GM12878 (cell line): ENCODE measurements at regions not wholly inside any gene's neighbourhood (a gene's known extent, or its start where the extent isn't known, plus 50 kb on each side); places are given as distances from the start of the nearest gene placed in this dataset.
"Not testable (repeated sequence)": the region's sequence is repeated elsewhere in the genome, so short reads cannot be mapped to it uniquely, and the experiment has no call there.

ENCODE experiments used
- ATAC-seq: fragments of 200-7000 bp; cut with Tn5 transposase; 3 replicates; pipeline ENCODE4 v1.9.1; 2020; ENCODE audit warnings: mild to moderate bottlenecking, moderate library complexity
- BruUV-seq: library from RNA; stranded (reverse); fragments of 400-500 nt; replicated peaks from 2 replicates; lab custom pipeline; 2021; lab: Mats Ljungman, UMichigan
- CTCF ChIA-PET: fragments of 300-600 bp; sonication (Branson Sonifier 250); formaldehyde crosslinking; extraction: SDS; loops from one replicate; lab custom pipeline; 2021; ENCODE audit warnings: inconsistent platforms; lab: Yijun Ruan, JAX
- POLR2A ChIA-PET: fragments of 350-600 bp; formaldehyde crosslinking; extraction: SDS; loops from one replicate; lab custom pipeline; 2021; ENCODE audit warnings: inconsistent platforms; lab: Charles Lee
- RAD21 ChIA-PET: fragments of 300-600 bp; sonication (Branson Sonifier 250); formaldehyde crosslinking; loops from one replicate; lab custom pipeline; 2023; ENCODE audit warnings: antibody characterized with exemption; ENCODE audit not compliant: unreplicated experiment; lab: Charles Lee
- SMC1A ChIA-PET: fragments of 300-600 bp; sonication (Branson Sonifier 250); formaldehyde crosslinking; loops from one replicate; lab custom pipeline; 2023; ENCODE audit not compliant: unreplicated experiment, uncharacterized antibody; lab: Charles Lee
- DNase-seq: peaks from one replicate; pipeline ENCODE4 v3.0.0-alpha.2; 2011; ENCODE audit warnings: low read depth, low spot score
- FAIRE-seq: peaks from 3 replicates; lab custom pipeline; 2011; peaks lifted over from hg19 to GRCh38; lab: Jason Lieb, UNC
- H2AFZ ChIP-seq: 2 replicates; pipeline ENCODE4 v1.6.0; 2011; ENCODE audit warnings: low read depth, low read length, control low read depth; ENCODE audit not compliant: control insufficient read depth
- H3K27ac ChIP-seq: 2 replicates; pipeline ENCODE4 v1.5.1; 2011; ENCODE audit warnings: control low read depth; ENCODE audit not compliant: control insufficient read depth, insufficient read depth
- H3K27me3 ChIP-seq, 2 experiments: replicated peaks in 1 of 2; 2 replicates each; pipeline versions ENCODE4 v1.6.0 to v1.6.1; 2011; ENCODE audit warnings: low read length in 1 of 2; ENCODE audit not compliant: control insufficient read depth in 2 of 2, insufficient read depth in 2 of 2
- H3K36me3 ChIP-seq, 2 experiments: 2 replicates each; pipeline ENCODE4 v1.5.1; 2011; ENCODE audit warnings: low read length in 1 of 2; ENCODE audit not compliant: control insufficient read depth in 2 of 2, insufficient read depth in 2 of 2
- H3K4me1 ChIP-seq: 2 replicates; pipeline ENCODE4 v1.6.1; 2011; ENCODE audit warnings: mild to moderate bottlenecking, low read length, moderate library complexity, mixed read lengths; ENCODE audit not compliant: control insufficient read depth, insufficient read depth
- H3K4me2 ChIP-seq: 2 replicates; pipeline ENCODE4 v1.6.0; 2011; ENCODE audit warnings: control low read depth; ENCODE audit not compliant: control insufficient read depth, insufficient read depth
- H3K4me3 ChIP-seq: fragments of 200-600 bp; sonication (generic); 2 replicates; pipeline ENCODE4 v1.5.1; 2016
- H3K79me2 ChIP-seq: 2 replicates; pipeline ENCODE4 v1.6.0; 2011; ENCODE audit warnings: low read length; ENCODE audit not compliant: control insufficient read depth, insufficient read depth
- H3K9ac ChIP-seq: 2 replicates; pipeline ENCODE4 v1.8.0; 2011; ENCODE audit warnings: low read length, control low read depth, mixed read lengths; ENCODE audit not compliant: control insufficient read depth, insufficient read depth
- H3K9me3 ChIP-seq: replicated peaks from 3 replicates; pipeline ENCODE4 v1.5.1; 2011; ENCODE audit warnings: mild to moderate bottlenecking, low read length; ENCODE audit not compliant: control insufficient read depth, insufficient read depth
- H4K20me1 ChIP-seq: 2 replicates; pipeline ENCODE4 v1.6.0; 2011; ENCODE audit not compliant: control insufficient read depth, insufficient read depth
- BACH1 ChIP-seq: fragments of 450-650 bp; IDR thresholded peaks from 2 replicates; pipeline ENCODE4 v1.6.1; 2017; ENCODE audit warnings: mild to moderate bottlenecking, borderline replicate concordance
- ESRRA ChIP-seq: IDR thresholded peaks from 2 replicates; pipeline ENCODE4 v1.6.1; 2012; ENCODE audit warnings: mild to moderate bottlenecking, low read length, improper control_type of control experiment
- HDAC2 ChIP-seq: fragments of 200-600 bp; sonication (generic); IDR thresholded peaks from 2 replicates; pipeline ENCODE4 v1.6.1; 2017
- IKZF2 ChIP-seq, 2 experiments: fragments of 450-650 bp; IDR thresholded peaks; 2 replicates each; pipeline ENCODE4 v1.6.1; 2017; ENCODE audit warnings: mild to moderate bottlenecking in 2 of 2, moderate library complexity in 2 of 2
- NBN ChIP-seq: fragments of 450-650 bp; IDR thresholded peaks from 2 replicates; pipeline ENCODE4 v1.6.1; 2016
- NR2C1 ChIP-seq: fragments of 450-650 bp; IDR thresholded peaks from 2 replicates; pipeline ENCODE4 v1.6.1; 2017; ENCODE audit warnings: antibody characterized with exemption, mild to moderate bottlenecking, moderate library complexity
- PAX5 ChIP-seq: IDR thresholded peaks from 2 replicates; pipeline ENCODE4 v1.6.1; 2011; ENCODE audit warnings: low read depth, low read length, borderline replicate concordance
- PAX8 ChIP-seq: fragments of 450-650 bp; IDR thresholded peaks from 2 replicates; pipeline ENCODE4 v1.6.1; 2017; ENCODE audit warnings: mild to moderate bottlenecking, moderate library complexity
- POU2F2 ChIP-seq: IDR thresholded peaks from 3 replicates; pipeline ENCODE4 v1.6.1; 2011; ENCODE audit warnings: low read depth, mild to moderate bottlenecking, low read length, borderline replicate concordance
- REST ChIP-seq: IDR thresholded peaks from 2 replicates; pipeline ENCODE4 v1.6.1; 2012; ENCODE audit warnings: mild to moderate bottlenecking, low read depth, low read length
- RFX5 ChIP-seq: IDR thresholded peaks from 2 replicates; pipeline ENCODE4 v1.6.1; 2011; ENCODE audit warnings: low read depth, low read length, improper control_type of control experiment
- SUZ12 ChIP-seq: fragments of 200-600 bp; sonication (generic); IDR thresholded peaks from one replicate; pipeline ENCODE4 v1.6.1; 2018; ENCODE audit warnings: antibody characterized with exemption, mild to moderate bottlenecking; ENCODE audit not compliant: unreplicated experiment
- TAF1 ChIP-seq: IDR thresholded peaks from 2 replicates; pipeline ENCODE4 v1.6.1; 2011; ENCODE audit warnings: mild to moderate bottlenecking, low read depth, low read length, borderline replicate concordance
- WGBS: methylation state at CpG from one replicate; pipeline ENCODE4 v1.1.6; 2016; ENCODE audit warnings: low lambda C conversion rate; ENCODE audit not compliant: insufficient replicate concordance, insufficient coverage; ENCODE audit errors: missing lambda C conversion rate; 5-methylcytosine and 5-hydroxymethylcytosine counted together
- in situ Hi-C: fragments of 300-500 bp; cut with MboI; formaldehyde crosslinking; loops from 9 replicates; pipeline ENCODE4 v1.14.3; 2018; ENCODE audit warnings: mixed read lengths
- intact Hi-C: fragments of 100-400 bp; cut with micrococcal nuclease; formaldehyde crosslinking; loops from one replicate; pipeline ENCODE4 v1.14.2; 2022; ENCODE audit not compliant: unreplicated experiment

GRCh38 chr15:83335542-83335941 is 51.1 kb upstream of the BNC1 start:
- H3K27me3 ChIP-seq, H2AFZ ChIP-seq, H3K79me2 ChIP-seq, RAD21 ChIA-PET, in situ Hi-C loops, H3K9me3 ChIP-seq, SMC1A ChIA-PET, H4K20me1 ChIP-seq, DNase-seq, H3K36me3 ChIP-seq, H3K4me1 ChIP-seq, H3K9ac ChIP-seq, intact Hi-C loops, ATAC-seq, BruUV-seq, H3K4me3 ChIP-seq, H3K27ac ChIP-seq, CTCF ChIA-PET, FAIRE-seq, POLR2A ChIA-PET, H3K4me2 ChIP-seq: not testable (repeated sequence)
- WGBS = no CpG with 5 or more reads among the region's 1 CpG

GRCh38 chr15:83339396-83339795 is 54.9 kb upstream of the BNC1 start:
- SMC1A ChIA-PET = no interaction called here
- BruUV-seq = no TSS peak
- Histone ChIP-seq H3K4me3 (no peak overlapping the region), H4K20me1 (no peaks in the 10 kb centered on the region), H3K9me3 (no peaks in the 10 kb centered on the region), H3K9ac (no peak overlapping the region), H2AFZ (no peak overlapping the region), H3K79me2 (no peaks in the 10 kb centered on the region), H3K36me3 (no peaks in the 10 kb centered on the region), H3K4me1 (no peaks in the 10 kb centered on the region), H3K4me2 (no peak overlapping the region), H3K27ac (no peak overlapping the region), H3K27me3 (no peaks in the 10 kb centered on the region)
- intact Hi-C loops (no loop called here), in situ Hi-C loops (no loop called here)
- CTCF ChIA-PET = no interaction called here
- POLR2A ChIA-PET = no interaction called here
- no peak for ATAC-seq
- RAD21 ChIA-PET = no interaction called here
- 5% methylated on average over 5 of the region's 5 CpGs for whole genome bisulfite sequencing
- DNase-seq = no peak
- TF ChIP-seq TAF1 (no peak), BACH1 (no peak), POU2F2 (no peak), SUZ12 (no peak), NBN (no peak), REST (no peak), HDAC2 (no peak), PAX5 (no peak), NR2C1 (no peak), RFX5 (no peak), ESRRA (no peak), IKZF2 (IDR thresholded peaks at IDR 0.05) (no peak), PAX8 (no peak)
- no peak for FAIRE-seq
